Heart right ventricle (tissue), 16 donors: ENCODE measurements at regions not wholly inside any gene's neighbourhood (a gene's known extent, or its start where the extent isn't known, plus 50 kb on each side); places are given as distances from the start of the nearest gene placed in this dataset.

Experiments
- ATAC-seq, 8 donors: fragments of 200-7000 bp; cut with Tn5 transposase; one replicate each; pipeline ENCODE4 v1.9.1; 2020; ENCODE audit warnings: mild to moderate bottlenecking in 8 of 8, moderate library complexity in 8 of 8, moderate number of reproducible peaks in 1 of 8
- DNase-seq, 2 donors: peaks; one replicate each; pipeline ENCODE4 v3.0.0-alpha.2; 2020
- H3K27ac ChIP-seq, 10 donors: fragments of 200-600 bp; sonication (generic) in 2 of 10; one replicate each; pipeline versions ENCODE4 v1.5.0 to v1.8.0; 2020 to 2022; ENCODE audit warnings: mild to moderate bottlenecking in 3 of 10
- H3K27me3 ChIP-seq, 7 donors: fragments of 200-600 bp; one replicate each; pipeline ENCODE4 v1.8.0; 2021 to 2022; ENCODE audit warnings: mild to moderate bottlenecking in 2 of 7
- H3K36me3 ChIP-seq, 9 donors: fragments of 200-600 bp; sonication (generic) in 1 of 9; one replicate each; pipeline versions ENCODE4 v1.5.0 to v1.8.0; 2020 to 2022; ENCODE audit warnings: mild to moderate bottlenecking in 2 of 9
- H3K4me1 ChIP-seq, 9 donors: fragments of 200-600 bp; sonication (generic) in 1 of 9; one replicate each; pipeline versions ENCODE4 v1.5.0 to v1.8.0; 2020 to 2022; ENCODE audit warnings: mild to moderate bottlenecking in 4 of 9
- H3K4me3 ChIP-seq, 10 donors: fragments of 200-600 bp; sonication (generic) in 2 of 10; one replicate each; pipeline versions ENCODE4 v1.5.0 to v1.8.0; 2020 to 2022; ENCODE audit warnings: mild to moderate bottlenecking in 7 of 10, moderate library complexity in 2 of 10
- H3K9me3 ChIP-seq, 11 donors: fragments of 200-600 bp in 10 of 11; sonication (generic) in 2 of 11; one replicate each; pipeline versions ENCODE4 v1.5.0 to v1.8.0; 2013 to 2022; ENCODE audit warnings: mild to moderate bottlenecking in 2 of 11, control low read depth in 1 of 11, moderate library complexity in 1 of 11
- WGBS, 2 donors: extraction: QIAGEN DNeasy Blood & Tissue Kit; methylation state at CpG; one replicate each; pipeline ENCODE4 v1.1.7; 2013; ENCODE audit warnings: inconsistent platforms in 1 of 2; 5-methylcytosine and 5-hydroxymethylcytosine counted together
- intact Hi-C, 10 donors: fragments of 100-400 bp; cut with DNase I; formaldehyde crosslinking; loops; one replicate each; pipeline versions ENCODE4 v1.11.1 to v1.14.2; 2022
- TF ChIP-seq, protein P1 (sequence below), 9 donors: fragments of 200-600 bp; sonication (generic) in 2 of 9; IDR thresholded peaks; one replicate each; pipeline versions ENCODE4 v1.5.0 to v1.8.0; 2021 to 2022; ENCODE audit warnings: antibody characterized with exemption in 9 of 9, mild to moderate bottlenecking in 5 of 9, moderate library complexity in 1 of 9
- donor health status: Arrhythmogenic right ventricular cardiomyopathy.
- donor health status: ischemic (EF 13 %, LVEDD 7.1; RV severe dilation, severe dysfunction).
- donor health status: healthy with polysubstance abuse.
- donor health status: DM: no; HTN: yes; CAD: no.
- donor health status: DM: no; HTN: no; CAD: no.
- donor health status: ischemic (EF 25% LVEDD 6.9; RV normal size, moderate dysfunction).
- donor health status: ischemic (EF 25% LVEDD 5.7; RV mildly dilated, moderate dysfunction).
- donor health status: healthy.
- donor health status: DM: yes; HTN: yes; CAD: no.
- donor health status: Ischemic cardiomyopathy.
- donor health status: ischemic (EF 35%, LVEDD 5.7; RV mildly dilated, moderate dysfunction).
- donor health status: nonischemic (EF 11% LVEDD 7.7; RV severe dilation, severe dysfunction).
- donor health status: DM: yes; HTN: yes; CAD: no.
- donor health status: PGD.
- donor health status: ischemic (EF 29% LVEDD 5.4; RV normal size, mild dysfunction).
- donor health status: nonischemic (EF 23%, LVEDD 6.1; RV moderate dilation, normal function).

DNA sequence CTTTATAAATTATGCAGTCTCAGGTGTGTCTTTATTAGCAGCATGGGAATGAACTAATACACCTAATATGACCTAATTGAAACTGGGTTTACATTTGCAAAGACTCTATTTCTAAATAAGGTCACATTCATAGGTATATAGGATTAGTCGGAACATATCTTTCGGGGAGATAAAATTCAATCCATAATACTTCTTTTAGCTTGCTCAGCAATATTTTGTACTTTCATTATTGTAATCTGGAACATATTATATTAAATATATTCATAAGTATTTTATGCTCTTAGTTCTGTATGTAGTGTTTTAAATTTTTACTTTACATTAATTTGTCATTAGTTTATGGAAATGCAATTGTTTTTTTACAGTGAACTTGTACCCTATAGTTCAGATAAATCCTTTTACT is 927.7 kb downstream of the CCDC85A start:
- Histone ChIP-seq H3K4me3 (no peak overlapping the region), H3K9me3 (peaks cover 0 to 35% (median 7%) of the 10 kb centered on the region in 11 donors), H3K27ac (no peak overlapping the region), H3K27me3 (no peaks in the 10 kb centered on the region), H3K4me1 (no peaks in the 10 kb centered on the region), H3K36me3 (no peaks in the 10 kb centered on the region)
- intact Hi-C loops = no loop called here
- TF ChIP-seq, protein P1, sequence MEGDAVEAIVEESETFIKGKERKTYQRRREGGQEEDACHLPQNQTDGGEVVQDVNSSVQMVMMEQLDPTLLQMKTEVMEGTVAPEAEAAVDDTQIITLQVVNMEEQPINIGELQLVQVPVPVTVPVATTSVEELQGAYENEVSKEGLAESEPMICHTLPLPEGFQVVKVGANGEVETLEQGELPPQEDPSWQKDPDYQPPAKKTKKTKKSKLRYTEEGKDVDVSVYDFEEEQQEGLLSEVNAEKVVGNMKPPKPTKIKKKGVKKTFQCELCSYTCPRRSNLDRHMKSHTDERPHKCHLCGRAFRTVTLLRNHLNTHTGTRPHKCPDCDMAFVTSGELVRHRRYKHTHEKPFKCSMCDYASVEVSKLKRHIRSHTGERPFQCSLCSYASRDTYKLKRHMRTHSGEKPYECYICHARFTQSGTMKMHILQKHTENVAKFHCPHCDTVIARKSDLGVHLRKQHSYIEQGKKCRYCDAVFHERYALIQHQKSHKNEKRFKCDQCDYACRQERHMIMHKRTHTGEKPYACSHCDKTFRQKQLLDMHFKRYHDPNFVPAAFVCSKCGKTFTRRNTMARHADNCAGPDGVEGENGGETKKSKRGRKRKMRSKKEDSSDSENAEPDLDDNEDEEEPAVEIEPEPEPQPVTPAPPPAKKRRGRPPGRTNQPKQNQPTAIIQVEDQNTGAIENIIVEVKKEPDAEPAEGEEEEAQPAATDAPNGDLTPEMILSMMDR (IDR thresholded peaks at IDR 0.05) = no peak
- 96 to 99% methylated on average over 2 of the region's 2 CpGs for WGBS, 2 donors
- DNase-seq (no peak), ATAC-seq (no peak)

GRCh38 chr2:57119141-57119540 is 927.5 kb upstream of the VRK2 start:
- H3K27ac ChIP-seq = no peak overlapping the region
- intact Hi-C loops = no loop called here
- H3K27me3 ChIP-seq = no peaks in the 10 kb centered on the region
- H3K9me3 ChIP-seq = peaks cover 0 to 10% (median 0%) of the 10 kb centered on the region in 11 donors
- ATAC-seq = no peak
- TF ChIP-seq, protein P1 (IDR thresholded peaks at IDR 0.05) = no peak
- DNase-seq = no peak
- no peaks in the 10 kb centered on the region for H3K36me3 ChIP-seq
- no peak overlapping the region for H3K4me3 ChIP-seq
- no peaks in the 10 kb centered on the region for H3K4me1 ChIP-seq

- ATAC-seq (no peak), DNase-seq (no peak)
- H3K27ac ChIP-seq = no peak overlapping the region
- peaks cover 0 to 10% (median 0%) of the 10 kb centered on the region in 11 donors for H3K9me3 ChIP-seq
- no peak overlapping the region for H3K4me3 ChIP-seq
- TF ChIP-seq, protein P1 (IDR thresholded peaks at IDR 0.05) = no peak
- H3K4me1 ChIP-seq = no peaks in the 10 kb centered on the region
- H3K36me3 ChIP-seq = no peaks in the 10 kb centered on the region
- WGBS, 2 donors = 70% methylated on average over 2 of the region's 2 CpGs
- intact Hi-C loops = no loop called here
- H3K27me3 ChIP-seq = no peaks in the 10 kb centered on the region
Observed at GRCh38 chr2:57126410-57126809, 920.2 kb upstream of the VRK2 start.

GRCh38 chr2:57139179-57139578 is 907.4 kb upstream of the VRK2 start:
- no peaks in the 10 kb centered on the region for H3K9me3 ChIP-seq
- H3K4me1 ChIP-seq = no peaks in the 10 kb centered on the region
- H3K36me3 ChIP-seq = no peaks in the 10 kb centered on the region
- intact Hi-C loops = no loop called here
- TF ChIP-seq, protein P1 (IDR thresholded peaks at IDR 0.05) = no peak
- H3K27ac ChIP-seq = no peak overlapping the region
- ATAC-seq (no peak), DNase-seq (no peak)
- WGBS, 2 donors = 61 to 78% methylated on average over 1 of the region's 1 CpG
- H3K4me3 ChIP-seq = no peak overlapping the region
- H3K27me3 ChIP-seq = no peaks in the 10 kb centered on the region

DNA sequence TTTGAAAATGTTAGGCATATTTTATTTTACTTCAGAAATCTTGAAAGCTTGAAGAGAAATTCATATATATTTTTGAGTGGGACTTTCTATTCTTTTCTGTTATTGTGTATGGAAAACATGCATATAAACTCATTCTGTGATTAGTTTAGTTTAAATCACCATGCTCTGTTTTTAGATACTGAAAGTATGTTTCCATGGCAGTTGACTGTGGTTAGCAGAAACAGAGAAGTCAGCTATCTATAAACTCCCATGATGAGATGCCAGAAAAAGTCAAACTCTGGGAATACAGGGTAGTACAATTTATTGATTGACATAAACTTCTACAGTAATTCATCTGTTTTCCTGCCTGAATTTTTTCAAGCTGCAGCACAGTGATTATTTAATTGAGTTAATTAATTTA is 905.3 kb upstream of the VRK2 start:
- Histone ChIP-seq H3K27ac (no peak overlapping the region), H3K4me3 (no peak overlapping the region), H3K27me3 (no peaks in the 10 kb centered on the region), H3K36me3 (no peaks in the 10 kb centered on the region), H3K9me3 (peaks cover 0 to 8% (median 0%) of the 10 kb centered on the region in 11 donors), H3K4me1 (no peaks in the 10 kb centered on the region)
- TF ChIP-seq, protein P1 (IDR thresholded peaks at IDR 0.05) = no peak
- intact Hi-C loops = no loop called here
- DNase-seq (no peak), ATAC-seq (no peak)
